Adrenal gland (tissue), 9 donors: ENCODE measurements at regions not wholly inside any gene's neighbourhood (a gene's known extent, or its start where the extent isn't known, plus 50 kb on each side); places are given as distances from the start of the nearest gene placed in this dataset.

ENCODE experiments used
- DNase-seq, 7 donors: peaks; one replicate each; pipeline ENCODE4 v3.0.0-alpha.2; 2019 to 2020
- H3K27ac ChIP-seq, 5 donors: fragments of 200-600 bp; sonication (generic) in 4 of 5; 1 replicate in 3 of 5; 2 replicates in 2 of 5; pipeline versions ENCODE4 v1.5.1 to v1.8.0; 2016 to 2020; ENCODE audit warnings: mild to moderate bottlenecking in 1 of 5
- H3K27me3 ChIP-seq: fragments of 200-600 bp; 2 replicates; pipeline ENCODE4 v1.8.0; 2021
- H3K36me3 ChIP-seq, 2 donors: fragments of 200-600 bp; replicated peaks in 1 of 2; 1 replicate in 1 of 2; 2 replicates in 1 of 2; pipeline versions ENCODE4 v1.5.1 to v1.8.0; 2018 to 2022
- H3K4me1 ChIP-seq, 2 donors: fragments of 200-600 bp; replicated peaks in 1 of 2; 1 replicate in 1 of 2; 2 replicates in 1 of 2; pipeline versions ENCODE4 v1.5.1 to v1.8.0; 2018 to 2021
- H3K4me3 ChIP-seq, 4 donors: fragments of 200-600 bp; sonication (generic) in 3 of 4; one replicate each; pipeline ENCODE4 v1.5.1; 2016 to 2018
- H3K9me3 ChIP-seq, 3 donors: fragments of 200-600 bp; sonication (generic) in 1 of 3; replicated peaks in 1 of 3; 1 replicate in 2 of 3; 2 replicates in 1 of 3; pipeline versions ENCODE4 v1.5.1 to v1.8.0; 2016 to 2021
- CTCF ChIP-seq, 6 experiments: fragments of 450-650 bp in 4 of 6; fragments of 200-600 bp in 2 of 6; sonication (generic) in 1 of 6; IDR thresholded peaks; 1 replicate in 5 of 6; 2 replicates in 1 of 6; pipeline versions ENCODE4 v1.5.1 to v1.8.0; 2016 to 2021; ENCODE audit warnings: antibody characterized with exemption in 6 of 6, mild to moderate bottlenecking in 2 of 6, moderate library complexity in 1 of 6
- POLR2A ChIP-seq, 2 donors: fragments of 450-650 bp; IDR thresholded peaks; one replicate each; pipeline ENCODE4 v1.6.1; 2017; ENCODE audit warnings: antibody characterized with exemption in 2 of 2, mild to moderate bottlenecking in 2 of 2, moderate library complexity in 1 of 2
- WGBS, 4 donors: extraction: QIAGEN DNeasy Blood & Tissue Kit in 2 of 4; methylation state at CpG; one replicate each; pipeline versions ENCODE4 v1.1.5 to v1.1.7; 2013 to 2017; 5-methylcytosine and 5-hydroxymethylcytosine counted together
- intact Hi-C, 2 donors: fragments of 100-400 bp; cut with DNase I; formaldehyde crosslinking; loops; one replicate each; pipeline versions ENCODE4 v1.14.1 to v1.15.0; 2022 to 2023
- donor health status: healthy with polysubstance abuse.
- donor health status: Bipolar disorder and iron deficiency.
- donor health status: DM: yes; HTN: yes; CAD: no.
- donor health status: DM: no; HTN: no; CAD: no.
- donor health status: DM: no; HTN: no; CAD: no.

GRCh38 chr10:81116201-81116600 is 578.5 kb downstream of the SH2D4B start:
- whole genome bisulfite sequencing, 4 donors = 76 to 82% (median 79%) methylated on average over 4 of the region's 4 CpGs
- Histone ChIP-seq H3K27ac (no peak overlapping the region), H3K27me3 (no peaks in the 10 kb centered on the region), H3K9me3 (no peaks in the 10 kb centered on the region), H3K4me3 (no peak overlapping the region), H3K36me3 (no peaks in the 10 kb centered on the region), H3K4me1 (no peaks in the 10 kb centered on the region)
- no peak for DNase-seq
- no peak for TF ChIP-seq POLR2A (IDR thresholded peaks at IDR 0.05)
- TF ChIP-seq CTCF (IDR thresholded peaks at IDR 0.05) = no peak
- intact Hi-C loops = no loop called here

- Histone ChIP-seq H3K27me3 (no peaks in the 10 kb centered on the region), H3K4me1 (no peaks in the 10 kb centered on the region), H3K36me3 (no peaks in the 10 kb centered on the region), H3K4me3 (no peak overlapping the region), H3K27ac (no peak overlapping the region), H3K9me3 (no peaks in the 10 kb centered on the region)
- intact Hi-C loops = no loop called here
- no peak for DNase-seq
- TF ChIP-seq CTCF (IDR thresholded peaks at IDR 0.05) = no peak
- no peak for TF ChIP-seq POLR2A (IDR thresholded peaks at IDR 0.05)
These were observed 579.3 kb downstream of the SH2D4B start for GRCh38 chr10:81116990-81117389.

GRCh38 chr10:81127931-81128330 is 590.2 kb downstream of the SH2D4B start:
- Histone ChIP-seq H3K9me3 (no peaks in the 10 kb centered on the region), H3K36me3 (no peaks in the 10 kb centered on the region), H3K27me3 (no peaks in the 10 kb centered on the region), H3K27ac (no peak overlapping the region), H3K4me1 (no peaks in the 10 kb centered on the region), H3K4me3 (no peak overlapping the region)
- intact Hi-C loops = no loop called here
- DNase-seq = no peak
- TF ChIP-seq CTCF (IDR thresholded peaks at IDR 0.05) = no peak
- no peak for TF ChIP-seq POLR2A (IDR thresholded peaks at IDR 0.05)
- WGBS, 4 donors = 44 to 69% (median 51%) methylated on average over 3 of the region's 3 CpGs

- TF ChIP-seq POLR2A (IDR thresholded peaks at IDR 0.05) = no peak
- no peak for TF ChIP-seq CTCF (IDR thresholded peaks at IDR 0.05)
- H3K4me1 ChIP-seq = no peaks in the 10 kb centered on the region
- no peaks in the 10 kb centered on the region for H3K27me3 ChIP-seq
- 73 to 84% (median 79%) methylated on average over 2 of the region's 2 CpGs for WGBS, 4 donors
- H3K9me3 ChIP-seq = no peaks in the 10 kb centered on the region
- H3K36me3 ChIP-seq = no peaks in the 10 kb centered on the region
- no peak overlapping the region for H3K27ac ChIP-seq
- no peak overlapping the region for H3K4me3 ChIP-seq
- no peak for DNase-seq
- intact Hi-C loops = no loop called here
These were observed 592.3 kb downstream of the SH2D4B start for GRCh38 chr10:81130014-81130413.
